ENCODE measurements at regions not wholly inside any gene's neighbourhood (a gene's known extent, or its start where the extent isn't known, plus 50 kb on each side); places are given as distances from the start of the nearest gene placed in this dataset.
"Not testable (repeated sequence)": the region's sequence is repeated elsewhere in the genome, so short reads cannot be mapped to it uniquely, and the experiment has no call there.

- no peak for TF ChIP-seq CTCF (IDR thresholded peaks at IDR 0.05; ENCODE audit: unreplicated experiment)
- H3K27me3 Mint-ChIP-seq (ENCODE audit: unreplicated experiment) = peaks cover 3% of the 10 kb centered on the region
- H3K4me3 Mint-ChIP-seq (ENCODE audit: unreplicated experiment) = no peak overlapping the region
- H3K27ac Mint-ChIP-seq (ENCODE audit: unreplicated experiment) = no peak overlapping the region
- no peak for DNase-seq (ENCODE audit: low spot score)
- H3K36me3 Mint-ChIP-seq (ENCODE audit: low read depth, unreplicated experiment) = no peaks in the 10 kb centered on the region
- H3K9me3 Mint-ChIP-seq (ENCODE audit: unreplicated experiment) = no peaks in the 10 kb centered on the region
- peaks cover 26% of the 10 kb centered on the region for H3K4me1 Mint-ChIP-seq (ENCODE audit: unreplicated experiment)
These were observed 64.2 kb upstream of the SPP1 start for GRCh38 chr4:87911252-87911774.

- H3K9me3 Mint-ChIP-seq (ENCODE audit: unreplicated experiment) = no peaks in the 10 kb centered on the region
- peaks cover 32% of the 10 kb centered on the region for H3K4me1 Mint-ChIP-seq (ENCODE audit: unreplicated experiment)
- DNase-seq (ENCODE audit: low spot score) = no peak
These were observed 63.1 kb upstream of the SPP1 start for GRCh38 chr4:87912164-87913004.

GRCh38 chr4:87913896-87914295, 61.6 kb upstream of the SPP1 start:
- H3K4me3 Mint-ChIP-seq (ENCODE audit: unreplicated experiment) = no peak overlapping the region
- no peak overlapping the region for H3K27ac Mint-ChIP-seq (ENCODE audit: unreplicated experiment)
- DNase-seq (ENCODE audit: low spot score) = no peak
- no peaks in the 10 kb centered on the region for H3K36me3 Mint-ChIP-seq (ENCODE audit: low read depth, unreplicated experiment)
- H3K27me3 Mint-ChIP-seq (ENCODE audit: unreplicated experiment) = peaks cover 3% of the 10 kb centered on the region
- no peaks in the 10 kb centered on the region for H3K9me3 Mint-ChIP-seq (ENCODE audit: unreplicated experiment)
- H3K4me1 Mint-ChIP-seq (ENCODE audit: unreplicated experiment) = peaks cover 37% of the 10 kb centered on the region
- TF ChIP-seq CTCF (IDR thresholded peaks at IDR 0.05; ENCODE audit: unreplicated experiment) = no peak

More at GRCh38 chr4:87912164-87913004, 63.1 kb upstream of the SPP1 start:
- TF ChIP-seq CTCF (IDR thresholded peaks at IDR 0.05; ENCODE audit: unreplicated experiment) = no peak
- H3K36me3 Mint-ChIP-seq (ENCODE audit: low read depth, unreplicated experiment) = no peaks in the 10 kb centered on the region
- H3K4me3 Mint-ChIP-seq (ENCODE audit: unreplicated experiment) = no peak overlapping the region
- H3K27ac Mint-ChIP-seq (ENCODE audit: unreplicated experiment) = peak overlapping the region; percentile 93
- H3K27me3 Mint-ChIP-seq (ENCODE audit: unreplicated experiment) = peaks cover 3% of the 10 kb centered on the region

GRCh38 chr4:87915621-87916020, 59.9 kb upstream of the SPP1 start:
- no peaks in the 10 kb centered on the region for H3K27me3 Mint-ChIP-seq (ENCODE audit: unreplicated experiment)
- H3K36me3 Mint-ChIP-seq (ENCODE audit: low read depth, unreplicated experiment) = no peaks in the 10 kb centered on the region
- no peak for TF ChIP-seq CTCF (IDR thresholded peaks at IDR 0.05; ENCODE audit: unreplicated experiment)
- no peak overlapping the region for H3K27ac Mint-ChIP-seq (ENCODE audit: unreplicated experiment)
- H3K4me3 Mint-ChIP-seq (ENCODE audit: unreplicated experiment) = no peak overlapping the region
- no peaks in the 10 kb centered on the region for H3K9me3 Mint-ChIP-seq (ENCODE audit: unreplicated experiment)
- peaks cover 43% of the 10 kb centered on the region for H3K4me1 Mint-ChIP-seq (ENCODE audit: unreplicated experiment)
- DNase-seq (ENCODE audit: low spot score) = no peak

GRCh38 chr4:87916626-87917025, 58.9 kb upstream of the SPP1 start:
- Mint-ChIP-seq H3K4me3 (ENCODE audit: unreplicated experiment) (no peak overlapping the region), H3K36me3 (ENCODE audit: low read depth, unreplicated experiment) (no peaks in the 10 kb centered on the region), H3K27me3 (ENCODE audit: unreplicated experiment) (no peaks in the 10 kb centered on the region), H3K27ac (ENCODE audit: unreplicated experiment) (no peak overlapping the region), H3K9me3 (ENCODE audit: unreplicated experiment) (no peaks in the 10 kb centered on the region), H3K4me1 (ENCODE audit: unreplicated experiment) (peaks cover 39% of the 10 kb centered on the region)
- no peak for DNase-seq (ENCODE audit: low spot score)
- TF ChIP-seq CTCF (IDR thresholded peaks at IDR 0.05; ENCODE audit: unreplicated experiment) = no peak

GRCh38 chr4:87917911-87918310, 57.6 kb upstream of the SPP1 start:
- not testable (repeated sequence) for H3K36me3 Mint-ChIP-seq (ENCODE audit: low read depth, unreplicated experiment)

More at GRCh38 chr4:87917911-87918310, 57.6 kb upstream of the SPP1 start:
- not testable (repeated sequence) for H3K4me3 Mint-ChIP-seq (ENCODE audit: unreplicated experiment); H3K9me3 Mint-ChIP-seq (ENCODE audit: unreplicated experiment); H3K27ac Mint-ChIP-seq (ENCODE audit: unreplicated experiment); H3K27me3 Mint-ChIP-seq (ENCODE audit: unreplicated experiment); DNase-seq (ENCODE audit: low spot score)
- H3K4me1 Mint-ChIP-seq (ENCODE audit: unreplicated experiment) = peaks cover 41% of the 10 kb centered on the region
